ENCODE measurements at regions not wholly inside any gene's neighbourhood (a gene's known extent, or its start where the extent isn't known, plus 50 kb on each side); places are given as distances from the start of the nearest gene placed in this dataset.
"Not testable (repeated sequence)": the region's sequence is repeated elsewhere in the genome, so short reads cannot be mapped to it uniquely, and the experiment has no call there.

DNA sequence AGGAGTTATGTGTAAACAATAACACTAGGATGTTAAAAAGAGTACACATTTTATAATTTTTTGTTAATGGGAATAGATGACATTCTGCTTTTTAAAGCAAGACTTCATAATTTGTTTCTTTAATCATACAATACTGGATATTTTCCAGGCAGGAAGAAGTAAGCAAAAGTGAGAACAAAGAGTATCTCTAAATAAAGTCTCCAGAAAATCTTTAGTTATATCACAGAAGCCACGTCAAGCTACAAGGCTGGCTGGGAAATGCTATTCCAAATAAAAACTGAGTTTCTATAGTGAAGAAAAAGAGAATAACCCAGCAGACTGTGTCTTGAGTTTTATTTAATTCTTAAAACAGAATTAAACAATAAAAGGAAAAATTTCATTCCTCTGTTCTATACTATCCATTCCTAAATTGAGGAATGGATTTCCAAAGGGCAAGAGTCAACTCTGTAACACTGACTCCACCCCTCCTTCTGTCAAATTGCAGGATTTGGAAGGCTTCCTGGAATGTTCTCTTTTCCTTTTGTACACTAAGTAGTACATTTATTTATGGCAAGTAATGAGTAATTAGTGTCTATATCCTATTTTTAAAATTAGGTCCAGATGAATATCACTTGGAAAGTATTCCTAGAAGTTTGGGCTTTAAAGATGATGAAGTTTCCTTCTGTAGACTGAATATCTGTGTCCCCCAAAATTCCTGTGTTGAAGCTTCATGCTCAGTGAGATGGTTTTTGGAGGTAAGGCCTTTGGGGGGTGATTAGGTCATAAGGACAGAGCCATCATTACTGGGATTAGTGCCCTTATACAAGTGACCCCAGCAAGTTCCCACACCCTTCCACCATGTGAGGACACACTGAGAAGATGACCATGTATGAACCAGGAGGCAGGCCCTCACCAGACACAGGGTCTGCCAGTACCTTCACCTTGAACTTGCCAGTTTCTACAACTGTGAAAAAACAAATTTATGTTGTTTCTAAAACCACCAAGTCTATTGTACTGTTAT lies 290.9 kb downstream of the CRPPA start:
- DNase-seq: no peak

DNA sequence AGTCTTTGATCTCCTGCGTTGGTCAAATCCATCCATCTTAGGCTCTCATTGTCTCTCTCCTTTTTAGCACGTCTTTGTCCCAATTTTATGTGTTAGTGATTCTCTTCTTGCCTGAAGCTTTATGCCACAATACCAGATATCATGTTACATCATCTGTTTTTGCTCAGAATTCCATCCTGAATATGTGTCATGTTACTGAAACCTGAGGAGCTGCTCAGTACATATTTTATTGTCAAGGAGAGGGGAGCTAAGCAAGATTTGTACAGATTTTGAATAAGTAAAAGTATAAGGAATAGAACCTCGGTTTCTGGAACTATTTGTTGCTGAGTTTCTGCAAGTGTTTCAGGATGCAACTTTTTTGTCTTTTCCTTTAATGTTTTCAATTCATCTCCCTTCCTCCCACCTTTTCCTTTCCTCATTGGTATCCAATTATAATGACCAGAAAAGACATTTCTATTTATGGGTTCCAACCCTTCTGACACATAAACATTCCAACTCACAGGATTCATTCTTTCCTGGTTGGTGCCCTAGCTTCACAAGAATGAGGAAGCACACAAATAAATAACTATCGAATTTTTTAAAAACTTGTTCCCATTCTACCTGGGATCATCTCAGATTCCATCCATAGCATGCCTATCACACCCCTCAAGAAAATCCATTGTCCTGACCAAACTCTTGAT lies 291.8 kb downstream of the CRPPA start:
- no peak for DNase-seq

DNA sequence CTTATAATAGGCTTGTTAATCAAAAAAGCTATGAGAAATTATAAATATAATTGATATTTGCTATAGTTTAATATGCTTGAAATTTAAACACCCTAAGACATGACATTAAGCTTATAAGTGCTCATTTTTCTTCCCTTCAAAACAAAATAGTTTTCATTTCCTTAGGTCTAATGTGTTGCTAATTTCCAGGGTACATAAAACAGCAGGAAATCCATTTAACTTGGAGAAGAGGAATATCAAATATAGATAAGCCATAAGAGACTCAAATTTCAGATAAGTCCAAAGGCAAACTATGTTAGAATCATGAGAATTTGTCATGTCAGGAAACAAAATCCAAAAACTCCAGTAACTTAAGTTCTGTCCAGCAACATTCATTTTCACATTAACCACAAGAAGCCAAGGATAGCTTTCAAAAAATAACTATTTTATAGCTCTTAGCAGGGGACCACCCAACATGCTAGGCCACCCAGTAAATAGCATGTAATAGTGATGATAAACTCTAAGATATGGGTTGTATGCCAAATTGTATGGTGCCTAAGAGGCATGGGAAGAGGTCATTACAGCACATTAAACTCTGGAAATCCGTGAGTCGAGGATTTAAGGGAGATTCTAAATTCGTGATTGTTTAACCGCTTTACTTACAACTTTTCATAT lies 298.1 kb downstream of the CRPPA start:
- DNase-seq: no peak

DNA sequence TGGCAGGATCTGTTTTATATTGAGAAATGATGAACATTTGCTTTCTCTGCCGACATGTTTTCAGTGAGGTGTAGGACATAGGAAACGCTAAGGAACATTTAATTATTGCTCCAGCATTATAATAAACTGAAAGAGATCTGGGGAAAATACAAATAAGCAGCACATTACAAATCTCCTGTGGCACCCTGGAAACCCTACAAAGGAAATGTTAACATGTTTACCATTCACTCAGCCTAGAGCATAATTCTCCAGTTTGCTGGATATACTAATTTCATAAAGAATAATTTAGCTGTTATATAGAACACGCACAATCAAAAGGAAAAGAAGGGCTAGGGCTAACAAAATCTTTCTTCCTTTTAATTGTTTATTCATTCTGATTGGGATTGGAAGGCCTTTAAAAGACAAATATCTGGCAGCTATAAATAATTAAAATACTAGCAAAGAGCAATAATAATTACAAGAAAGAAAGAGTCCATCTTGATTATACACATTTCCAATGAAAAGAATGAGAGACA lies 299.4 kb downstream of the CRPPA start:
- no peak for DNase-seq

DNA sequence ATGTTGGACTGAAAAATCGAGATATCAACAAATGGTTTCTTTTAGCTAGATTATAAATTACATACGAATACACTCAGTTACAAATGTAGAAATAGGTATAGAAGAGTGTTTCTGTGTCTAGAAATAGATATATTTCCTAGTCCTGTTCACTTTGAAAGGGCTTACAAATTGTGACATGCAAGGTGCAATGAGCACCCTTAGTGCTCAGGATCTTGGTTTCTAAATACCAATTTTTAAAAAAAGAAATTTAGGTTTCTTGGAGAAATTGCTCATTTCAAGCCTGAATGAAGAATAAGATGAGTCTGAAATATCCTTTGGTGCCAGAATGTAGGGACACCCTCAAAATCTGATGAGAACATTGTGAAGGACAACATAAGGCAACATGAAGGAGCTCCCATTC lies 306.0 kb downstream of the CRPPA start:
- DNase-seq: no peak

DNA sequence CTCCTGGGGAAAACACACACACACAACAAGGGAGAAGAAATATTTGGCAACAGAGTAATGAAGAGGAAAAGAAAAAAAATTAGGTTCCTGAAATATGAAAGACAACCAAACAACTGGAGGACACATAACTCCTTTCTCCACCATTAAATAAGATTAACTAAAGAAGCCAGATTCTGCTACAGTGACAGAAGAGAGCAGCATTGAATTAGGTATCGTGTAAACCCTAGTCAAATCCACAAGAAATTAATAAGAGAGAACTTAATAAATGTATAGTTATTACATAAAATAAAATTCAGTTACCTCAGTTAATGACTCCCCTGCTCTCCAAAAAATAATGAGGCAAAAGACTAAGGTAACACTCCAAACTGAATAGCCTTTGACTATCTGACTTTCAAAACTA lies 306.7 kb downstream of the CRPPA start:
- DNase-seq: no peak

DNA sequence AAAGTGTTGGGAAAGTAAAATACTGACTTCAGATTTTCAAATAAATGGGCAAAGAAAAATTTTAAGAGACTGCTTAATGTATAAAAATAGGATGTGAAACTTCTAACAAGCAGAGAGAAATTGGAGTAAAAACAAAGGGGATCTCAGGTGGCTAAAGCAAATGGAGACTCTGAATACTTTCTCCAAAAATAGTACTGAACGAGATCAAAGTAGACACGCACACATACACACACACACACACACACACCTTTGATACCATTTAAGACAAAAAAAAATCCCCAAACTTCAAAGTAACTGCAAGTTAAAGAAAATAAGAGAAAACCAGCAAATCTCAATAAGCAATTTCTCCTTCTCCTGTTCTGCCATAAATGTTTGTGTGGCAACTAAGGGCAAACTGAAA lies 307.3 kb downstream of the CRPPA start:
- no peak for DNase-seq

DNA sequence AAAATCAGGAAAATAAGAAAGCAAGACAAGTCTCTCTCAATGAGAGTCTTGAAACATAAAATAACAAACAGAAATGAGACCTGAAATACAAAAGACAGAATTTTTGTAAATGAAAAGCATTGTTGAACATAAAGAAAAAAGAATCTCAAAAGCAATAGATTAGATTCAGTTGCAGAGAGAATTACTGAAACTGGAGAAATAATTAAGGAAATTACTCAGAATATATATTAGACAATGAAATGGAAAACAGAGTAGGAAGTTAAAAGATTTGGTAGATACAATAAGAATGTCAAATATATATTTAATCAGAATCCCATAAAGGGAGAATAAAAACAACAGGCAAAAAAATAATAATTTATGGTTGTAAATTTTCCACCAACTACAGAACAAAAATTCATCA lies 308.3 kb downstream of the CRPPA start:
- DNase-seq: no peak

DNA sequence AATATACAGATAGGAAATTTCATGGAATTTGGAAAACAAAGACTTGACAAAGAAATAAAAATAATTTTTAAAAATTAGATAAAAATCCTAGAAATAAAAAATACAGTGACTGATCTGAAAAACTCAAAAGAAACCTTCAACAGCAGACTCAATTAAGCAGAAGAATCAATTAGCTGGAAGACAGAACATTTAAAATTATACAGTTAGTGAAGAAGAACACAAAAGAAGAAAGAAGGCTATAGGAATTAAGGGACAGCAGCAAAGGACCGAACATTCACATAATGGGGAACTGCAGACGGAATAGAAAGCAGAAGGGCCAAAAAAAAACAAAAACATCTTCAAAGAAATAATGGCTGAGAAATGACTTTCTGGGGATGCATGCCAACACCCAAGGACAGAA lies 314.5 kb downstream of the CRPPA start:
- DNase-seq: no peak

DNA sequence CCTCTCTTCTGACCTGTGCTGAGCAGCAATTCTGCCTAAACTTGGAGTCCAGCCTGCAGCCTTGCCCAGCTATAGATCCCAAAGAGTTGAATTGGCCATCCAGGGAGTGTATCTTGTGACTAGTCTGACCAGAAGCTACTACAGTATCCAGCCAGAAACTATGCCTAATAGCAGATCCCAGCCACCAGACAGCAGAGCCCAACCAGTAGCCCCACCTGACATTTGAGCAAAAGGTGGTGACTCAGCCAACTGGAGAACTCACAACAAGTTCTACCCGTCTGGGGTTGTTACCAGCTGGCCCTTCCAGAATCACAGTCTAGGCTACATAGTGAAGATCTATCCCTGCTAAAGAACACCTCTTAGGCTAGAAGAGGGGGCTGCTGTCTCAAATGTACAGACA lies 315.0 kb downstream of the CRPPA start:
- DNase-seq: no peak

DNA sequence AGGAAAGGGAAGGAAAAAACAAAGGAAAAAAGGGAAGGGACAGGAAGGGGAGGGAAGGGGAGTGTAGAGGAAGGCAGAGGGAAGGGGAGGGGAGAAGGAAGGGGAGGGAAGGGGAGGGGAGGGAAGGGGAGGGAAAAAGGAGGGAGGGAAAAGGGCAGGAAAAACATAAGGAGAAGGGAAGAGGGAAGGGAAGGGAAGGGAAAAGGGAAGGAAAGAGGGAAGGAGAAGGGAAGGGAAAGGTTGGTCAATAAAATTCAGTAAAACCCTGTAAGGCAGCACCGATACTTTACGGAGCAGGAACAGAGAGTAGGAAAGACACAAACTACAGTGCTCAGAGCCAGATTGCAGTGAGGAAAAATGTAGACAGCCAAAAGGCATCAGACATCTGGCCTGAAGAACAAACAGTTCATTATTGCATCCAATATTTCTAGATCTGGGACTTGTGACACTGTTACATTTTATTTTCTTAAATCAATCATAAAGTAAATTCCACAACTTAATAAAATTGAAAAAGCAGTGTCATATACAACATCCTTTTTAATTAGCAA lies 322.0 kb downstream of the CRPPA start:
- no peak for DNase-seq

DNA sequence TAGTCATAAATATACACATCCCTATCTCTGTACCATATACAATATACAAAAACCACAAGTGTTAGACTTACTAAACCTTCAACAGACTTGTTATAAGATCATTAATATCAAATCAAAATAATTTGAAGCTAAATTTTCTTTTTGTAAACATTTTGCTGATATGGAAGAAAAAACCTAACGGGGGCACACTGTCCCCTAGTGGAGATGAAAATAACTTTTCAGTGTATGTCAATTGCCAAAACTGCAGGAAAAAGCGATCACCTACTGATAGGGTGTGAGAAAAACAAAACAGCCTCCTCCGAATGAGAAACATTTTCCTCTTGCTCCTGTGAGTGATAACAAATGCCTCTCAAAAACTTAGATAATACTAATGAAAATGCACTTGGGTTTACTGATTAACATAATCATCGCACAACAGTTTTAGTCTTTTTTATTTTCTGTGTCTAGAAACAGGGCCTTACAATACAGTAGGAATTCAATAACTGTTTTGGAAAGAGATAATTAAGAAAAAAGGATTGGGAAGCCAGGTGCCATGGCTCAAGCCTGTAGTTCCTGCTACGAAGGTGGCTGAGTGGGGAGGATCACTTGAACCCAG lies 322.7 kb downstream of the CRPPA start:
- no peak for DNase-seq

DNA sequence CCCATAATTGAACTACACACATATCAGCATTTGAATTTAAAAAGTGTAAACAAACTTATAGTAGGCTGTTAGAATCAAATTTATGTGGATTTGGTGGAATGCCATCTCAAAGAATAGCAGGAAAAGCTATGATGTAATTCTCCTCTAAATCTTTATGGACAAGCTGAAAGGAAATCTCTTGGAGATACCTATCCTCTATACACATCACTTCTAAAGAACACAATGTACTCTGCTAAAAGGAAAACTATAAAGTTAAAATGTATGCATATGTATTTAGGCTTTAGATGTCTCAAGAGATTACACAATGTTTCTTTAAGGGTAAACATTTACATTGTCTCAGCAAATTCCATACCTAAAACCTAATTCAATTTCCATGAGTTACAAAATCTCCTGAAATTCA lies 323.3 kb downstream of the CRPPA start:
- no peak for DNase-seq

DNA sequence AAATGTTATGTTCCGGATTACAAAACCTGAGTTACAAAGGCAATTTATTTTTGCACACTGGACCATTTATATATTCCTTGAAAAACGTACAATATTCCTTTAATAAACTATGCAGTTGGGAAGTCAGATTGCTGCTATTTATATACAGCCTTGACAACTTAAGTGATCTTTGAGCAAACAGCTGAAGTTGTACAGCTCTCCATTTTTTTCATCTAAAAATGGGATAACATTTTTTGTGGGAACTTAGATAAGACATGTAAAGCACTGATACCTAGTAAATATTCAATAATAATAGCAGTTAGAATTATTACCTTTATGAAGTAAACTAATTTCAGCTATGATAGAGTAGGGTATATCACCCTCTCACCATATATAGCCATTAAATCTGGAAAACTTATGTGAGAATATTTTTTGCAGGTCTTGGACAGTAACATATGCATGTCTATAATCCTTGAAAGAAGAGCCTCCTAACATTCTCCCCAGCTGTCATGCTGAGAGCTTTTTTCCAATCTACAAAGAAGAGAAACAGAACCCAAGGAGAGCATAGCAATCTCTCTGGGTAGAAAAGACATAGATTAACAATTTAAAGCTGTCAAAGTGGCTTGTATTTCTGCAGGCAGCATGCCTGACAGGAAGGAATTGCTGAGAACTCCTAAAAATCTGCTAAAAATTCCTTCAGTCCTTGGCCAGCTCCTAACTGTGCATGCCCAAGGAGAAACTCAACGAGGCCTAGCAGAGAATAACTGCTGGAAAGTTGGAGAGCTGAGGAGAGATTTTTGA lies 326.0 kb downstream of the CRPPA start:
- DNase-seq: no peak

DNA sequence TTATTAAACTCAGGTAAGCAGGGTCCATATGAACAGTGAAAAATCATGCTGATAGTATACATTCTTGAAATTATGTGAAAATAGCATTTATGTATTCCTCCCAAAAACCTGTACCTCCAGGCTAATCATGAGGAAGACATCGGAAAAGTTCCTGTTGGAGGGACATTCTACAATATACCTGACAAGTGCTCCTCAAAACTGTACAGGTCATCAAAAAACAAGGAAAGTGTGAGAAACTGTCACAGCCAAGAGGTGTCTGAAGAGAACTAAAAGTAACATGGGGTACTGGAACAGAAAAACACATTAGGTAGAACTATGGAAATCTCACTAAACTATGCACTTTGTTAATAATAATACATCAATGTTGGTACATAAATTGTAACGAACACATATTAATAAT lies 326.7 kb downstream of the CRPPA start:
- DNase-seq: no peak

DNA sequence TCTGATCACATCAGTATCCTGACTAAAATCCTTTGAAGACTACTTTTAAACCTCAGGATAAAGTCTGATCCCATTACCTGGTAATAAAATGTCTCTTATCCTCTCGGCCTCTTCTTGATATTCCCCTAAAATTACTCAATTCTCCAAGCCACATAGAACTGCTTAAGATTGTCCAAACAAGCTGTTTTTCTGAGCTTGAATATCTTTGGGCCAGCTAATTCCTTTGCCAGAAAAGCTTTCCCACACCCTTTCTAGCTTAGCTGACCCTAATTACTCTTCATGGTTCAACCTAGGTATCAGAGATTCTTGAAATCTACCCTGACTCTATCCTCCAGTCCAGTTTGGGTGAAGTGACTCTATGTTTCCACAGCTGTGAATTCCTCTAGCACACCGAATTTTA lies 328.6 kb downstream of the CRPPA start:
- DNase-seq: no peak

DNA sequence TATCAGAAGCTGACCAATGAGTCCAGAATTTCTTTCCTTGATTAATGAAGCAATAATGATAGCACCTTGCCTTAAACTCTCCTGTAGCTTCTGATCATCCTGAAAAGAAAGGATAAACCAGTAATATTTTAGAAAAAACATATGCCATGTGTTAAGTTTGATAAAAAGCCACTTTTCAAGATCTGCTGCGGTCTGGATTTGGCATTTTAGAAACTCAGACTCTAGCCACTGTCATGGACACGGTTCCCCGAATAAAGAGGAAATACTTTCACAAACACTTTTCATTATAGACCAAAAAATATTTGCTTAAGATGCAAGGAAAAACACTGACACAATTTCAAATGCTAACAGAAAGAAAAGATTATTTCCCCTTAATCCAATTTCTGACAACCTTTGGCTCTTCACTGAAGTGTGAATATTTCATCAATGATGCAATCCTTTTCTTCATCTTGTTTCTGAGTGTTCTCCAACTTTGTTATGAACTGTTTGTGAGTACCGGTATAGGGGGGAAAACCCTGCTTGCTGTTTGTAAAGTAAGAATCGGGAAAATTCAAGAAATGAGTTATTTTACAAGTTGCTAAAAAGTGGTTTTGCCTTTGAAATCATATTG lies 329.5 kb downstream of the CRPPA start:
- no peak for DNase-seq

DNA sequence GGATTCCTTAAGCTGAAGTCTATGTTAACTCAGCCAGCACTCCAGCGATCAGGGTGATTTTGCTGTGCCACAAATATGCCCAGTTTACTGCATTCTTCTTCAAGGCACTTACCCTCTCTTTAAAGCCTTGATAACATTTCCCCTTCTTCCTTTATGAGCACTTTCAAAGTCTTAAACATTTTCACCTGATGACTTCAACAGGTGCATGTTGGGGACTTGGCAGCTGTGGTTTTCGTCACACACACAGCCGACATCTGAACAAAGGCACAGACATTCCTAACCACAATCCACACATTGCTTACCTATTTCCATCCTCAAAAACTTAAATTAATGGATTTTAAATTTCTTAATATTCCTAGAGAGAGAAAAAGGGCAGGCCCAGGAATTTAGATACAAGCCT lies 331.5 kb downstream of the CRPPA start:
- no peak for DNase-seq

DNA sequence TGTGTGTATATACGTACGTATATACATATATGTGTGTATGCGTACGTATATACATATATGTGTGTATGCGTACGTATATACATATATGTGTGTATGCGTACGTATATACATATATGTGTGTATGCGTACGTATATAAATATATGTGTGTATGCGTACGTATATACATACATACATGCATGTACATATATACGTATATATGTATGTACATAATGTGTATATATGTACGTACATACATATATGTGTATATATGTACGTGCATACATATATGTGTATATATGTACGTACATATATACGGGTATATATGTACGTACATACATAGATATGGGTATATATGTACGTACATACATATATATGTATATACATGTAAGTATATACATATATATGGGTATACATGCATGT lies 332.1 kb downstream of the CRPPA start:
- no peak for DNase-seq

DNA sequence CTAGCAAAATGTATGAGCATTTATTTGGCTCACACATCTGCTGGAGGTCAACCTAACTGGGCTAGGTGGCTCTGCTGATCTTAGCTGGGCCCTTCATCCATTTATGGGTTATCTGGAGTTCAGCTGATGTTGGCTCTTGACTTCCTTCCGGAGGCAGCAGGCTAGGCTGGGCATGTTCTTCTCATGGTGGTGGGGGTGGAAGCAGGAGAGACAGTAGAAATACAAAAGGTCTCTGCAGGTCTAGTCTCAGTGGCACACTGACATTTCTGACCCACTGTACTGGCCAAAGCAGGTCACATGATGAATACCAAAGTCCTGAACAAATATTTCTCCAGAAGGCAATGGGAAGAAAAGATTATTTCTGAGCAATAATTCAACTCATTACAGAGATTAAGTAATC lies 334.6 kb downstream of the CRPPA start:
- DNase-seq: no peak

DNA sequence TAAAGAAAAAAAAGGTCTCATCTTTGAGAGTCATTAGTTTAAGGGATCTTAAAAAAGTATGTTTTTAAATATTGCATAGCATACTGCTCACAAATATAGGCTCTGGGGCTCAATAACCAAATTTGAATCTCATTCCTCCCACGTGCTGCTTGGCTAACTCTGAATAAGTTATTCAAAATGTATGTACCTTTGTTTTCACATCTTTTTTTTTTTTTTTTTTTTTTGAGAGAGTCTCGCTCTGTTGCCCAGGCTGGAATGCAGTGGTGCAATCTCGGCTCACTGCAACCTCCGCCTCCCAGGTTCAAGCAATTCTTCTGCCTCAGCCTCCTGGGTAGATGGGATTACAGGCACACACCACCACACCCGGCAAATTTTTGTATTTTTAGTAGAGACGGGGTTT lies 335.6 kb downstream of the CRPPA start:
- not testable (repeated sequence) for DNase-seq

DNA sequence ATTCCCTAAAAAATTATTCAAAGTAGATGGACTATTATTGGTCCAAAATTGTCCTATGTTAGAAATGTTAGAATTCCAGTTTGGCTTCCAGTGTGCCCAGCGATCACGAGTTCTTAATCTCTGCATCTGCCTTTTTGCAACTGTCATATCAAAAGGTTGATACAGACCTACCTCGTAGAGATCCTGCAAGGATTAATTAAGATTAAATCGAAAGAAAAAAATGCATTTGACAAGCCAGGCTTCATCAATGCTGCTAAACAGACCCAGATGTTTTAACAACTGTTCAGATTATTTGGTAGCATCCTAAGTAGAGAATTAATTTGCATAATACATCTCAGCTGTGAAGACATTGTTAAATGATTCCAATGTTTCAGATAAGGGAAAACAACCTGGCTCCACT lies 336.5 kb downstream of the CRPPA start:
- DNase-seq: no peak

Data from activated CD4-positive, alpha-beta T cell treated with anti-CD3 and anti-CD28 coated beads, Interleukin-2, amount 50 U/mL, for 48 hours (primary cell).